Activated naive CD4-positive, alpha-beta T cell treated with anti-CD3 and anti-CD28 coated beads, Interleukin-2, amount 50 U/mL, for 24 hours (primary cell): ENCODE measurements at regions not wholly inside any gene's neighbourhood (a gene's known extent, or its start where the extent isn't known, plus 50 kb on each side); places are given as distances from the start of the nearest gene placed in this dataset.
"Not testable (repeated sequence)": the region's sequence is repeated elsewhere in the genome, so short reads cannot be mapped to it uniquely, and the experiment has no call there.

ENCODE experiments used
- H3K27ac Mint-ChIP-seq: one replicate; pipeline ENCODE4 v1.8.0; 2021; ENCODE audit warnings: mild to moderate bottlenecking, mixed read lengths
- H3K27me3 Mint-ChIP-seq: one replicate; pipeline ENCODE4 v1.8.0; 2021; ENCODE audit warnings: mixed read lengths
- H3K36me3 Mint-ChIP-seq: one replicate; pipeline ENCODE4 v1.8.0; 2021; ENCODE audit warnings: mixed read lengths
- H3K4me1 Mint-ChIP-seq: one replicate; pipeline ENCODE4 v1.8.0; 2021; ENCODE audit warnings: mixed read lengths
- H3K4me3 Mint-ChIP-seq: one replicate; pipeline ENCODE4 v1.8.0; 2021; ENCODE audit warnings: mild to moderate bottlenecking, mixed read lengths
- H3K9me3 Mint-ChIP-seq: one replicate; pipeline ENCODE4 v1.8.0; 2021; ENCODE audit warnings: mixed read lengths

DNA sequence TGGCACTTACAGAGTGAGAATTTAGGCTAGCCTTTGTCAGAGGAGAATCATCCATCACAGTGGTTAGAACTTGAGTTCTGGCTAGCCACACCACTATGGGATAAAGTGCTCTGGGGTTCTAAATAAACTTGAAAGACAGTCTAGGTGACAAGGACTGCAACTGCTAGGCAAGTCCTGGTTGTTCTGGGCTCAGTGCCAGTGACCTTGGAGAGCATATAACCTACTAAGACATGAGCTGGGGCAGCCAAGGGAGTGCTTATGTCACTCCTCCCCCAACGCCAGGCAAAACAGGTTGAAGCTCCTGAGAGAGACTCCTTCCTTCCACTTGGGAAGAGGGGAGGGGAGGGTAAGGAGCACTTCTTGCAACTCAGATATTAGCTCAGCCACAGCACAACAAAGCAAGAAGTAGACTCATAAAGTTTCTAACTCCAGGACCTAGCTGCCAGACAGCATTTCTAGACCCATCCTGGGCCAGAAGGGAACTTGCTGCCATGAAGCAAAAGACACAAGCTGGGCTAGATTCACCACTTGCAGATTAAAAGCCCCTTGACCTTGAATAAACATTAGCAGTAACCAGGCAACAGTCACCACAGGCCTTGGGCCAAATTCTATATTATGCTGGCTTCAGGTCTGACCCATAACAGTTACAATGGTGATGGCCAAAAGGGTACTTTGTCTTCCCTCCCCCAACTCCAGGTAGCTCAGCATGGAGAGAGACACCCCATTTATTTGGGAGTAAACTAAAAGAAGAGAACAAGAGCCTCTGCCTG is 963.7 kb downstream of the PLOD2 start:
- H3K9me3 Mint-ChIP-seq: peaks cover 13% of the 10 kb centered on the region
- no peaks in the 10 kb centered on the region for H3K36me3 Mint-ChIP-seq
- no peaks in the 10 kb centered on the region for H3K4me1 Mint-ChIP-seq
- H3K27ac Mint-ChIP-seq: no peak overlapping the region
- H3K4me3 Mint-ChIP-seq: no peak overlapping the region
- no peaks in the 10 kb centered on the region for H3K27me3 Mint-ChIP-seq

GRCh38 chr3:145197821-145198220 is 963.2 kb downstream of the PLOD2 start:
- H3K9me3 Mint-ChIP-seq: peaks cover 13% of the 10 kb centered on the region

DNA sequence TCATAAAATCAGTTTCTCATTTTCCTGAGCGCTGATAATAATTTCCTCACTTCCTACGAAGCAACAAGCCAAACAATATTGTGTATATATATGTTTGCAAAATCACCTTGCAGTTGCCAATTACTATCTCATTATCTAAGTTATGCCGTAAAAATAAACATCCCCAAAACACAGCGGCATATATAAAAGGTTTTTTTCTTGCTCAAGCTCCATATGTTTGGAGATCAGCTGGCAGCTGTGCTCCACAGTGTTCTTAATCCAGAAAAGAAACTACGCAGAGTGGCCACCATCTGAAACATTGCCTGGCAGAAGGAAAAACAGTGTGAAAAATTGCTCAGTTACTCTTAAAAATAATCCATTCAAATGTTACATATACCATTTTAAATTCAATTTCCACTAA is 951.4 kb downstream of the PLOD2 start:
- no peaks in the 10 kb centered on the region for H3K4me1 Mint-ChIP-seq
- H3K27ac Mint-ChIP-seq: no peak overlapping the region
- no peaks in the 10 kb centered on the region for H3K9me3 Mint-ChIP-seq
- H3K4me3 Mint-ChIP-seq: no peak overlapping the region
- H3K36me3 Mint-ChIP-seq: no peaks in the 10 kb centered on the region
- no peaks in the 10 kb centered on the region for H3K27me3 Mint-ChIP-seq

More at GRCh38 chr3:145197821-145198220, 963.2 kb downstream of the PLOD2 start:
- Mint-ChIP-seq H3K4me3 (no peak overlapping the region), H3K4me1 (no peaks in the 10 kb centered on the region), H3K27ac (no peak overlapping the region), H3K36me3 (no peaks in the 10 kb centered on the region), H3K27me3 (no peaks in the 10 kb centered on the region)

DNA sequence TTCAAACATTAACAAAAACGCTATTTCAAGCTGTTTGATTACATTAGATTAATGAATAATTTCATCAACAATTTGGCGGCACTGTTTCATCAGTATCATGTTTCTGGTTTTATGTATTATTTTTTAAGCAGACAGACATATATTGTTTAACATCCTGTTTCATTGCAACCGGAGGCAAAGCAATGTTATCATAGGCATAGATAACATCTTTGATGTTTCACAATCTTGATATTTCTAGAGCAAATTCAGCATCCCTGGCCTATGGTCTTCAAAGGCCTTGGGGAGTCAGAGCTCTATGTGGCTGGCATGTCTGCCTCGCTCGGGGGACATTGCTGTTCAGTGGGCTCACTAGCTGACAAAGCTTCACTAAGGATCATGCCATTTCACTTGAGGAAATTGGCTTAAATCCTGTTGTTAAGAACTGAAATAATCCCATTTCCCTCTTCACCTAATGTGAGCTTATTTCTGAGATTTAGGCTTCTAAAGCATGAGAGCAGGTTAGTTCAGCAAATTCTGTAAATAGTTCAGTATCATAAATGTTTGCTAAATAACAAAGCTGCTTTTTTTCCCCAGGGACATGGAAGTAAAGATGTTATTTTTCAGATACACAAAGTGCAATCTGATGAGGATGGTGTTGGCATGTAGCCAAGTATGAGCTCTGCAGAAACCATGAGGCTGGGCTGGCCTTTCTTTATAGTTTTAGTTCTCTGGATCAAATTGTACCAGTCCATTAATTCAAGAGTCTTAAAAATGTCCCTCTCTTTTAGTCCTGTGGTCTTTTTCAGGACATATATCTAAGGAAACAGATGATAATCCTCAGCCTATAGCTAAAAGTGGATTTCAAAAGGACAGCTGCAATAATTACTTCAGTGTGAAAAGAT is 941.4 kb downstream of the PLOD2 start:
- H3K36me3 Mint-ChIP-seq: no peaks in the 10 kb centered on the region
- H3K27me3 Mint-ChIP-seq: no peaks in the 10 kb centered on the region
- no peak overlapping the region for H3K4me3 Mint-ChIP-seq
- H3K4me1 Mint-ChIP-seq: no peaks in the 10 kb centered on the region
- no peak overlapping the region for H3K27ac Mint-ChIP-seq
- no peaks in the 10 kb centered on the region for H3K9me3 Mint-ChIP-seq

GRCh38 chr3:145224886-145225285 is 936.1 kb downstream of the PLOD2 start:
- no peaks in the 10 kb centered on the region for H3K9me3 Mint-ChIP-seq
- no peak overlapping the region for H3K4me3 Mint-ChIP-seq
- H3K36me3 Mint-ChIP-seq: no peaks in the 10 kb centered on the region
- H3K27me3 Mint-ChIP-seq: no peaks in the 10 kb centered on the region
- no peak overlapping the region for H3K27ac Mint-ChIP-seq
- no peaks in the 10 kb centered on the region for H3K4me1 Mint-ChIP-seq

GRCh38 chr3:145243875-145244274 is 917.1 kb downstream of the PLOD2 start:
- H3K9me3 Mint-ChIP-seq: peaks cover 20% of the 10 kb centered on the region
- no peaks in the 10 kb centered on the region for H3K27me3 Mint-ChIP-seq
- no peaks in the 10 kb centered on the region for H3K4me1 Mint-ChIP-seq
- H3K4me3 Mint-ChIP-seq: no peak overlapping the region
- no peaks in the 10 kb centered on the region for H3K36me3 Mint-ChIP-seq
- no peak overlapping the region for H3K27ac Mint-ChIP-seq

DNA sequence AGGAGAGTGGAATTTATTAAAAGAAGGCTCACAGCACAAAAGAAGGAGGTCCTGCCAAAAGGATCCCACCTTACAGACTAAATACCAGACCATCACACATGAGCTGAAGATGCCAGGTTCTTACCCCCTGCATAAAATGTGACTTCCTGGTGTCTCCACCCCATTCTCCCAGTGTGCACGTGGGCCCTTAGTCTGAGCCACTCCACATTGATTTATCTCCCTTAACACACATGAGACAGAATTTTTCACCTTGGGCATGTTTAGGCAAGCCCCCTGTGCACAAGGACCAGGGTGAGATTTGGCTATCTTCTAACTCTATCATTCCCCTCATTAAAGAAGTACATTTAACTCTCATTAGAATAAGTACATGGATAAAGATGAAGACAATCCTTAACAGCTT is 916.7 kb downstream of the PLOD2 start:
- no peaks in the 10 kb centered on the region for H3K27me3 Mint-ChIP-seq
- no peaks in the 10 kb centered on the region for H3K36me3 Mint-ChIP-seq
- H3K4me1 Mint-ChIP-seq: no peaks in the 10 kb centered on the region
- peaks cover 24% of the 10 kb centered on the region for H3K9me3 Mint-ChIP-seq
- no peak overlapping the region for H3K27ac Mint-ChIP-seq
- H3K4me3 Mint-ChIP-seq: no peak overlapping the region

DNA sequence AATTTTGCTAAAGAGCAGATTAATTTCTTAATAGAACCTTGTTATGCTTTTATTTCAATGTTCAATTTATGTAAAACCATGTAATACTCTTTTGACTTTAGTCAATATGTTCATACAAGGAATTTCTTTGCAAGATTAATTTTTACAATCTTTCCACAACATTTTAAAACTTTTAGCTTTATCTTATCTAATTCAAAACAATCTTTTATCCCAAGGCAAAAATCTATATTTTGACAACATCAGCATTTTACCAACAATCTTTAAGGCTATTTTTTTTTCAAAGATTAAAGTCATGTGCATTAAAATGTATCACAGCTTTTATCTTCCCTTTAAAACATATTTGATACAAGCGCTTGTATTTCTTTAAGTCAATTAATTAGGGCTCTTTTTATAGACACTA is 914.7 kb downstream of the PLOD2 start:
- Mint-ChIP-seq H3K27ac (no peak overlapping the region), H3K9me3 (peaks cover 37% of the 10 kb centered on the region), H3K4me3 (no peak overlapping the region), H3K4me1 (no peaks in the 10 kb centered on the region), H3K36me3 (no peaks in the 10 kb centered on the region), H3K27me3 (no peaks in the 10 kb centered on the region)

GRCh38 chr3:145248928-145249327 is 912.1 kb downstream of the PLOD2 start:
- Mint-ChIP-seq H3K27me3 (no peaks in the 10 kb centered on the region), H3K36me3 (no peaks in the 10 kb centered on the region), H3K4me3 (no peak overlapping the region), H3K27ac (no peak overlapping the region), H3K9me3 (peaks cover 33% of the 10 kb centered on the region), H3K4me1 (no peaks in the 10 kb centered on the region)

- Mint-ChIP-seq H3K27ac (no peak overlapping the region), H3K9me3 (peaks cover 33% of the 10 kb centered on the region), H3K27me3 (no peaks in the 10 kb centered on the region), H3K36me3 (no peaks in the 10 kb centered on the region), H3K4me3 (no peak overlapping the region), H3K4me1 (no peaks in the 10 kb centered on the region)
These were observed 909.7 kb downstream of the PLOD2 start for GRCh38 chr3:145251311-145251710.

DNA sequence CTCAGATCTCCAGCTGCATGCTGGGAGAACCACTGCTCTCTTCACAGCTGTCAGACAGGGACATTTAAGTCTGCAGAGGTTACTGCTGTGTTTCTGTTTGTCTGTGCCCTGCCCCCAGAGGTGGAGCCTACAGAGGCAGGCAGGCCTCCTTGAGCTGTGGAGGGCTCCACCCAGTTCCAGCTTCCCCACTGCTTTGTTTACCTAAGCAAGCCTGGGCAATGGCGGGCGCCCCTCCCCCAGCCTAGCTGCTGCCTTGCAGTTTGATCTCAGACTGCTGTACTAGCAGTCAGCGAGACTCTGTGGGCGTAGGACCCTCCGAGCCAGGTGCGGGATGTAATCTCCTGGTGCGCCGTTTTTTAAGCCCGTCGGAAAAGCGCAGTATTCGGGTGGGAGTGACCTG is 903.0 kb downstream of the PLOD2 start:
- H3K27ac Mint-ChIP-seq, H3K36me3 Mint-ChIP-seq, H3K4me1 Mint-ChIP-seq, H3K4me3 Mint-ChIP-seq, H3K9me3 Mint-ChIP-seq, H3K27me3 Mint-ChIP-seq: not testable (repeated sequence)

DNA sequence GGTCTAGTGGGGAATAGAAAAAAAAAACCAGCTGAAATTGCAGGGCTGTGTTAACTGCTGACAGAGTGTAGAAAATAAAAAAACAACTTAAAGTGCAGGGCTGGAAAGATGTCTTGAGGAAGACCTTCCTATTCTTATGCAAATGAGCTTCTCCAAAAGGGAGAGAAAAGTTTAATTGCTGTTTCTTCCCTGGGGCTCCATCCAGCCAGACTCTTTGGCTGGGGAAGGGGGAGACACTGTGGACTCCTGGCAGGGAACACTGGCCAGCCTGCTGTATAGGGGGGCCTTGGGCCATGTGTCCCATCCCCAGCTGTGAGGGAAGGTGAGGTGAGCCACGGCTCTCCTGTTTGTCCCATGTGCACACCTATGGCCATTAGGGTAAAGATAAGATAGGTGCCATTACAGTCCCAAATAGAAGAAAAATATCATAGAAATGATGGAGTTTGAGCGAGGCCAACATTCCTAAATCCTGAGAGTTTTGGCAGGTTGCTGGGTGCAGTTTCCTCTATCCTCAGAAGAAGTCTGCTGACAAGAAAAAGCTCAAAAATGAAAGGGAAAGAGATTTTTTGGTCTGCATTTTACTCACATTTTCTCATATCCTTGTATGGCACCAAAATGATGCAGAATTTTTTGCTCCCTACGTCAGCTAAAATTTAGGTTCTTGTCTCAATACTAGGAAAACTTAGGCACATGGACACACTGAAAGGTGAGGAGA is 901.7 kb downstream of the PLOD2 start:
- no peaks in the 10 kb centered on the region for H3K27me3 Mint-ChIP-seq

DNA sequence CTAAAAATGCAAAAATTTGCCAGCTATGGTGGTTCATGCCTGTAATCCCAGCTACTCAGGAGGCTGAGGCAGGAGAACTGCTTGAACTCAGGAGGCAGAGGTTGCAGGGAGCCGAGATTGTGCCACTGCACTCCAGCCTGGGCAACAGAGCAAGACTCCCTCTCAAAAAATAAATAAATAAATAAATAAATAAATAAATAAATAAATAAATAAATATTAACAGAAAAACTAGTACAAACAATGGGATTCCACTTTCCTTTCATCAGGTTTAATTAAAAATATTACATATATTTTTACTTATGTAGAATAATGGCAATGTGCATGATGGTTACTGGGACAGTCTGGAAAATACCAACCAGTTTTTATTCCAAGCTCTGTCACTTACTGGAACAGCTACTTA is 897.5 kb downstream of the PLOD2 start:
- not testable (repeated sequence) for H3K9me3 Mint-ChIP-seq, H3K36me3 Mint-ChIP-seq, H3K4me1 Mint-ChIP-seq, H3K27me3 Mint-ChIP-seq, H3K4me3 Mint-ChIP-seq, H3K27ac Mint-ChIP-seq

More for the DNA sequence above, 901.7 kb downstream of the PLOD2 start:
- Mint-ChIP-seq H3K4me3 (no peak overlapping the region), H3K4me1 (no peaks in the 10 kb centered on the region), H3K27ac (no peak overlapping the region), H3K36me3 (no peaks in the 10 kb centered on the region), H3K9me3 (no peaks in the 10 kb centered on the region)

DNA sequence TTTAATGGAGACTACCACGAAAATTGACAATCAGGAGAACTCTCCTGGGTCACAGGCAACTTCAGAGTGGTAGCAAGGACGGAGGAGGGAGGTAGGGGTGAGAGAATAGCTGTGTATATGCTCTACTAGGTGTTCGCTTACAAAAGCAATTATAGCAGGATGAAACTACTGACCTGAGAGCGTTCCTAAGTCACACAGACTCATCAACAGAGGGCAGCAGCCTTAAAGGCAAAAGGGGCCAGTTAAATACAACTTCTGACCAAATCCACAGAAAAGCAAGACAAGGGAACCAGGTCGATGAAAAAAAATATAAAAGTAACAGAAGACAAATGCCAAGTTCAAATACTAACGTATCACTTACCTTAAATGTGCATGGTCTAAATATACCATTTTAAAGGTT is 894.6 kb downstream of the PLOD2 start:
- Mint-ChIP-seq H3K36me3 (no peaks in the 10 kb centered on the region), H3K9me3 (no peaks in the 10 kb centered on the region), H3K4me1 (no peaks in the 10 kb centered on the region), H3K27me3 (no peaks in the 10 kb centered on the region), H3K27ac (no peak overlapping the region), H3K4me3 (no peak overlapping the region)

- Mint-ChIP-seq H3K4me1 (no peaks in the 10 kb centered on the region), H3K4me3 (no peak overlapping the region), H3K27ac (no peak overlapping the region), H3K27me3 (no peaks in the 10 kb centered on the region), H3K36me3 (no peaks in the 10 kb centered on the region), H3K9me3 (peaks cover 4% of the 10 kb centered on the region)
These were observed 891.9 kb downstream of the PLOD2 start for GRCh38 chr3:145269106-145269505.

- Mint-ChIP-seq H3K4me3 (no peak overlapping the region), H3K36me3 (no peaks in the 10 kb centered on the region), H3K27me3 (no peaks in the 10 kb centered on the region), H3K4me1 (no peaks in the 10 kb centered on the region), H3K27ac (no peak overlapping the region), H3K9me3 (peaks cover 13% of the 10 kb centered on the region)
These were observed 888.3 kb downstream of the PLOD2 start for GRCh38 chr3:145272684-145273083.
